ENCODE measurements at regions not wholly inside any gene's neighbourhood (a gene's known extent, or its start where the extent isn't known, plus 50 kb on each side); places are given as distances from the start of the nearest gene placed in this dataset.
"Not testable (repeated sequence)": the region's sequence is repeated elsewhere in the genome, so short reads cannot be mapped to it uniquely, and the experiment has no call there.

DNA sequence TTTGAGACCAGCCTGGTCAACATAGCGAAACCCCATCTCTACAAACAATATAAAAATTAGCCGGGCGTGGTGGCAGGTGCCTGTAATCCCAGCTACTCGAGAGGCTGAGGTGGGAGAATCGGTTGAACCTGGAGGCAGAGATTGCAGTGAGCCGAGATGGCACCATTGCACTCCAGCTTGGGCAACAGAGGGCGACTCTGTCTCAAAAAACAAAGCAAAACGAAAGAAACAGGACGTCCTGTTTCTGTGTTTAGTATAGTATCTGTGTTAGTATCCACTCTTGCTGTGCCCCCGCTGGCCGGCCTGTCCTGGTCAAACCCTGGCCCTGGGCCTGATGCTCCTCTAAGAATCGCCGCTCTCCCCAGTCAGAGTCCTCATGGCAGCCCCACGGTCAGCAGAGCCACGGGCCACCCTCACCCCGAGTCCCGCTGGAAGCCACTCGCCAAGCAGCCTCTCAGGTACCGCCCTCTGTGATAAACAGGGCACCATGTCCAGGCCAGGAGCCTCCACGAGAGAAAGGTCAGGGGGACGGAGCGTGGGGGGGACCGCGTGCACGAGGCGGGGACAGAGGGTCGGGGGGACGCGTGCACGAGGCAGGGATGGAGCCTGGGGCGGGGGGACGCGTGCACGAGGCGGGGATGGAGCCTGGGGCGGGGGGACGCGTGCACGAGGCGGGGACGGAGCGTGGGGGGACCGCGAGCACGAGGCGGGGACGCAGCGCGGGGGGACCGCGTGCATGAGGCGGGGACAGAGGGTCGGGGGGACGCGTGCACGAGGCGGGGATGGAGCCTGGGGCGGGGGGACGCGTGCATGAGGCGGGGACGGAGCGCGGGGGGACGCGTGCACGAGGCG is 384.5 kb downstream of the SMOC2 start:
- DNase-seq (ENCODE audit: low spot score) = no peak

DNA sequence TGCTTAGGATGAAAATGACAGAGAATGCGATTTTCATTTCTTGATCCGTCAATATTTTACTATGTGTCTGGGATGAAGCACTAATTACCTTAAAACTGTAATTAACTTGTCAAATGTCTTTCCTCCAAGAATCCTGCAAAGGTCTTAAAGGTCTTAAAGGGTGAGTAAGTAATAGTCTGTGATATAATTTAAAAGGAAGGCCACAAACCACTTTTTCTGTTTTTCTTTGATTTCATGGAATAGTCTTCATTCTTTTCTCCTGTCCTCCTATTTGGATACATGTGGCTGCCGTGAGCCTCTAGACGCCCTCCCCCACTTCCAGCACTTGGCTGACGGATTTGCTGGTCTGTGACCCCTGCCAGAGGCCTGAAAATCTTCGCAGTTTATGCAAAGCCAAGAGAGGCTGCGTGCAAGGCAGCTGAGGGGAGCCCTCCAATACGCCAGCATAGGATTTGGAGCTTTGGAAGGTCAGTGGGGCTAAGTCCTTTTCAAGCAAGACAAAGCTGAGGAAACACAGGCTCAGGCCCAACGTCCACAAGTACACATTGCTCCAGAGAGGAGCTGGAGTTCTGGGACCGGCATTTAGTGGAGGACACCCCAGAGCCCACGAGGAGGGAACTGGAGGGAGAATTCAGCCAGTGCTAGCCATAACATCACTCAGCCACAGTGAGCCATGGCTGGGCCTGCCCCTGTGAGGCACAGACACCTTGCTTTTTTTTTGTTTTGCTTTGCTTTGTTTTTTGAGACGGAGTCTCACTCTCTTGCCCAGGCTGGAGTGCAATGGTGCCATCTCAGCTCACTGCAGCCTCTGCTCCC is 382.6 kb downstream of the SMOC2 start:
- DNase-seq (ENCODE audit: low spot score) = no peak

DNA sequence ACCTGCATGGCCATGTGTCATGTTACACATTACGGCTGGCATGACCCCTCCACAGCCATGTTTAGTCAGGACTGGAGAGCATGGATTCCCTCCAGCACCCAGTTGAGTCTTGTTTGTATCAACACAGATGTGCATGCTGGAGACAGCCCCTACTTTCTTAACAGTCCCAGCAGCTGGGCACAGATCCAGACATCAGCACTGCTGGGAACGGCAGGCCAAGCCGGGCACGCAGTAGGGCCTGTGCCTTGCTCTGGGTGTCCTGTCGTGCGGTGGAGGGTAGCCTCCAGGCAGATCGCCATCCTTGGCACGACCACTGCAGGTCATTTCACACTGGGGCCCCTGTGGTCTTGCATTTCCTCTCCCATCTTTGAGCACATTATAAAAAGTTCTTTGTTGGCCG is 381.4 kb downstream of the SMOC2 start:
- DNase-seq (ENCODE audit: low spot score) = no peak

DNA sequence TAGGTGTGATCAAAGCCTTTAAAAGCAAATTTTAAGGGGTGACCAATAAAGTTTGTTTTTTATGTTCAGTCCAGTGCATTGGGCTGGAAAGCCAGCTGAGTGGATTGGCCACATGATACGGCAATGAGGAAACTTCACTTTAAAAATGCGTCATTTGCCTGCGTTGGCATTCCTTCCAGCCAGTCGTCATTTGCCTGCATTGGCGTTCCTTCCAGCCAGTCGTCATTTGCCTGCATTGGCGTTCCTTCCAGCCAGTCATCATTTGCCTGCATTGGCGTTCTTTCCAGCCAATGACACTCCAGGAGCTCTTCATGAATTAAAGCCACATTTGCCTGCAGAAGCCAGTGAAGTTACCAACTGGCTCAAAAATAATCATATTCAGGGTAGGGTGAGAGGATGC is 378.6 kb downstream of the SMOC2 start:
- DNase-seq (ENCODE audit: low spot score) = no peak

DNA sequence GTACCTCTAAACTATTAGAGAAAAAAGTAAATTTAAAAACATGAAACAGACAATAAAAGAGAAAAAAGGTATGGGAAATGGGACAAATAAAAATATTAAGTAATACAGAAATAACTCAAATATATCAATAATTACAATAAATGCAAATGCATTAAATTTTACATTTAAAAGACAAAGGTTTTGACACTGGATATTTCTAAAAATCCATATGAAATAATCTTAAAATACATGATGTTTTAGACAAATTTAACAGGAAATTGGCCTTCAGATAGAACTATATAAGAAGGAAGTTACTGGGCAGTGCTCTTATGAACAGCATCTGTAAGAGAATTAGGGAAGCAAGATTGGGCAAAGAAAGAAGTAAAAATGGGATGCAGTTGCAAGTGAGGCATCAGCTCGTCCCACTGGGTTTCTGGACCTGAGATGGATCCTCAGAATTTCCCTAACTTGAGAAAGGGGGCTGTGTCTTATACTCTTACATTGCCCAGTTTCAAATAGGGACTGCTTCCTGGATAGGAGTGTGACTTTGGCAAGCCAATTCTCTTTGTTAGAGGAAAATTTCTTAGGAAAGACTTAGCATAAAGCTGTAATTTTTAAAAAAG is 376.7 kb downstream of the SMOC2 start:
- DNase-seq (ENCODE audit: low spot score) = no peak

DNA sequence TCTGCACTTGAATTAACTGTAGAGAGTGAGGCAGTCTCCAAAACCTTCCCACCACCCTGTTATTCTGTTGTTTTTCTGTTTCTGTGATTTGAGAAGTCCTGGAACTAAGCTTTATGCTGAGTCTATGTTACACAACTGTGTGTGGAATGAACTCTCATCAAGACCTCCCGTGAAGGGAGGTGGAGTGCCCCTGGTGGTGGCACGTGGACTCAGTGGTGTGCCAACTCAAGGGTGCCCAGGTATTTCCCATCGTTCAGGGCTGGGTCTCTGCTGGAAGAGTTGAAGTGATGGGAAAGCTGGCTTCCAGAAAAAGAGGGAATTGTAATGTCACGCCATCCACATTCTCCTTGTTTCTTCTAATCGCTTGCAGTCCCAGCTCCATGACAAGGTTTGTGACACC is 374.2 kb downstream of the SMOC2 start:
- DNase-seq (ENCODE audit: low spot score) = no peak

DNA sequence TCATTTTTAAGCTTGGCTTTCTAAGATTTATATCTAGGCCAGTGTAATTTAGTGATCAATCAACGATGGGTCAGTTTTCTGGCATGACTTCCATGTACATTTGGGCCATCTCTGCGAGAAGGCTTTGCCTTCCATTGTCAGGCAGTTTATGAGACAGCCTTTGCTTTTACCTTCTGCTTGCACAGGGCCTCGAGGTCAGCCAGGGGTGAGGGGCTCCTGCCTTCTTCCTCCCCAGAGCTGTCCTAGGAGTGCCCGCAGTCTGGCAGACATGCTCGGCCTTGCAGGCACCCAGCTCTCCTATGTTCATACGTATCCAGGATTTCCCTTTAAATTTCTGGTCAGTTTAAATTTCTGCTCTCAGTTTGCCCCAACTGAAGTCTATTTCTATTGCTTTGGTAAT is 367.2 kb downstream of the SMOC2 start:
- DNase-seq (ENCODE audit: low spot score) = no peak

DNA sequence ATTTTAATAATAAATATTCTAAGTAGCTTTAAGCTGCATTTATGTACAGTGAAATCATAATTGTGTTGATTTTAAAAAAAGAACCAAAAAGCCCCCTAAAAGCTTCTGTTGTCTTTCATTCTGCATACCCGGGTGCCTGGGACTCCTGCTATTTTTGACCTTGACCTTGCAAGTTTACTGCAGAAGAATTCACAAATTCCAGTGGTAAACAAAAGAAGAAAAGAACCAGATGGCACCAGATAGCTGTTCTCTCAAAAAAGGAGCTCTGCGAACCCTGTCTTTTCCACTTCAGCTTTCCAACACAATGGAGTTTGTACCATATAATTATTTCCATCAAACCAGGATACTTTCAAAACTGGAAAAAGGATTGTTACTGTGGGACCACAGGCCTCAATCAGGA is 363.3 kb downstream of the SMOC2 start:
- no peak for DNase-seq (ENCODE audit: low spot score)

DNA sequence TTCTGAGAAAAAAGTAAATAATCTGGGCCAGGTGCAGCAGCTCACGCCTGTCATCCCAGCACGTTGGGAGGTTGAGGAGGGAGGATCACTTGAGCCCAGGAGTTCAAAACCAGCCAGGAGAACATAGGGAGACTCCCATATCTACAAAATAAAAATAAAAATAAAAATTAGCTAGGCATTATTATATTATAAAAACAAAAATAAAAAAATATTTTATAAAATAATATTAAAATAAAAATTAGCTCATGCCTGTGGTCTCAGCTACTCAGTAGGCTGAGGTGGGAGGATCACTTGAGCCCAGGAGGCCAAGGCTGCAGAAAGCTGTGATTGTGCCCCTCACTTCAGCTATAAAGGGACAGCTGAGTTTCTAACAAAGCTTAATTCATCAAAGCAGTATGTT is 362.9 kb downstream of the SMOC2 start:
- DNase-seq (ENCODE audit: low spot score) = no peak

DNA sequence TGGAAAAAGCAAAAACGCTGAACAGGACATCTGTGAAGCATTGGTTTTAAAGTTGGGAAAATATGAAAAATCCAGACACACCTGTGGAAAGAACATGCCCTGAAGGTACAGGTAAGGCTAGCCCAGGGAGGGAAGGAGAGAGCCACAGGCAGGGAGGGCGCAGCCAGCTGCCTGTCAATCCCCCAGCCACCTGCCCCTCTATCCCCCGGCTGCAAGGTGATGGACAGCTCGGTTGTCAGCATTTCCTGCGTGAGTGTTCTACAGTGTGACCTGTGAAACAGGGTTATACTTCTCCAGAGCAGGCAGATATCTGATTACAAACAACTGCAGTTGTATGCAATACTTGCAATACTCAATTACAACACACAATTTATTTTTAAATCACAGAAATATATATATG is 358.1 kb downstream of the SMOC2 start:
- no peak for DNase-seq (ENCODE audit: low spot score)

DNA sequence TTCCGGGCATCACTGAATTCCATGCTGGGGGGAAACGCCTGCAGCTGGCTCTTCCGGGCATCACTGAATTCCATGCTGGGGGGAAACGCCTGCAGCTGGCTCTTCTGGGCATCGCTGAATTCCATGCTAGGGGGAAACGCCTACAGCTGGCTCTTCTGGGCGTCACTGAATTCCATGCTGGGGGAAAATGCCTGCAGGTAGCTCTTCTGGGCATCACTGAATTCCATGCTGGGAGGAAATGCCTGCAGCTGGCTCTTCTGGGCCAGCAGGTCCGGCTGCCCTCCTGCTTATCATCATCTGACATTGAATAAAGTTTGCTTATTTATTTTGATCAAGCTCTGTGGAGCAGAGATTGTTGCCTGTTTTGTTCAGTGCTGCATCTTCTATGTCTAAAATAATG is 355.1 kb downstream of the SMOC2 start:
- no peak for DNase-seq (ENCODE audit: low spot score)

DNA sequence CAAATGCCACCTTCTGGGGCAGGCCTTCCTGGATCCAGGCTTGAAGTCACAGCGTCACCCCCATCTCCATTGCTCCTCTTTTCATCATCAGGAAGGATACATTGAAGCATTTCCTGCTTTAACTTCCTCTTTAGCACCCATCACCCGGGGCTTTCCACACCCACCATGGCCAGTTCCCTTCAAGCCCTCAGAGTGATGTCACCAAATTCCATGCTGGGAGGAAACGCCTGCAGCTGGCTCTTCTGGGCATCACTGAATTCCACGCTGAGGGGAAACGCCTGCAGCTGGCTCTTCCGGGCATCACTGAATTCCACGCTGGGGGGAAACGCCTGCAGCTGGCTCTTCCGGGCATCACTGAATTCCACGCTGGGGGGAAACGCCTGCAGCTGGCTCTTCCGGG is 354.6 kb downstream of the SMOC2 start:
- DNase-seq (ENCODE audit: low spot score) = not testable (repeated sequence)

DNA sequence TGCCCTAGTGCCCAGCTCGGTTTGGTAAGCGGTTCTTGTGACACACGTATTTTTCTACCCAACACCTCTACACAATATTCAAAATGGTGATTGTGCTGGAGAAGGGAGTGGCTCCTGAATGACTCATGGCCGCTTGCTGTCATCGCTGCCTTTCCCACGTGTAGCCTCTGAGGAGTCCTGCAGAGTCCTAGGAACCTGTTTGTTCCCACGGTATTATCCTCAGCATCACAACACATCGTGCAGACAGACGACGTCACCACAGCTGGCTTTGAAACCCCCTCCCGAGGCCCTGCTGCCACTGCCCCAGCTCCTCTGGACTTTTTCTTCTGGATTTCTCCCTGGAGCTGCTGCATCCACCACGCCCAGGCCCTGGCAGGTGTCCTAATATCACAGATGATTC is 353.5 kb downstream of the SMOC2 start:
- no peak for DNase-seq (ENCODE audit: low spot score)

DNA sequence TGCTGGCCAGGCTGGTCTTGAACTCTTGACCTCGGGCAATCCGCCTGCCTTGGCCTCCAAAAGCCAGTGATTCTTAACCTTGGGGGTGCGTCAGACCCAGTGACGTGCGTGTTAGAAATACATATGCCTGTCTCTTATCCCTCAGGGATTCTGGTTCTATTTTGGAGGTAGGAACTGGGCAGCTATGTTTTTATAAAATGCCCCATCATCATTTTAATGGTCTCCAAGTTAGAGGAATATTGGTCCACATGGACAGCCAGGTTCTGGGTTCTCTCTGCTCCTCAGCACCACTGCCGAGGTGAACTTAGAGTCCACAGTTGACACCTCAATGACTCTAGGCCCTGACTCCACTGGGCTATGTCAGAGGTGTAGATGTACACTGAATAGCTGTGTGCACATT is 352.7 kb downstream of the SMOC2 start:
- DNase-seq (ENCODE audit: low spot score) = no peak

DNA sequence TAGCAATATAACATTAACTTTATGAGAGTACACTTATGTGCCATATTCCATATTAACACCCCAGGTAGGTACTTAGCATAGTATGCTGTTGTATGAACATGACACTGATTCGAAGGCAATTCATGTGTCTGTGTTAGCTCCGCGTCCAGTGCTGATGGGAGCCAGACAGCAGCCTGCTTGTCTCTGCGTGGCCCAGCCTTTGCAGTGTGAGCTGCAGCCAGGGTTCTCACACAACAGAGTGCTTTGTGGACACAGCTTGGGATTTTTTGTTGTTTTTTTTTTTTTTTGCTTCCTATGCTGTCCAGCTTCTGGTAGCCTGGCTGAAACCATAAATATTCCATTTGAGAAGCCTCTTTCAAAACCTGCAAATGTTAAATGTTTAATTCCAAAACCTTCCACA is 350.9 kb downstream of the SMOC2 start:
- DNase-seq (ENCODE audit: low spot score) = no peak

DNA sequence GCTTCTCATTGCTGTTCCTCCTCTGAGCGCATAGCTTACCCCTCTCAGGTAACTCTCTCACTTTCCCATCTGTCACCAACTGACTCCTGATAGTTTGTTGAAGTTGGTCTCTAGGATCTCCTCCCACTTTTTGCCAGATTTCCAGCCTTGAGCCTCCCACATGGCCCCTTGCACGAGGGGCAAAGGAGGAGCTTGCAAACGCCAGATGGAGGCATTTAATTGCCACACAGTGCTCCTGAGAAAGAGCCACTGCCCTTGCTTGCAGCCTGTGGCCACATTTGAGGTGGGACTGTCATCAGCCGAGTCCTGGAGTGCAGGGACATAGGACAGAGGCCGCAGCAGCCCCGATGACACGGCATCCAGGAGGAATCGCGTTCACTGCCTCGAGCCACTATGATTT is 348.7 kb downstream of the SMOC2 start:
- DNase-seq (ENCODE audit: low spot score) = no peak

DNA sequence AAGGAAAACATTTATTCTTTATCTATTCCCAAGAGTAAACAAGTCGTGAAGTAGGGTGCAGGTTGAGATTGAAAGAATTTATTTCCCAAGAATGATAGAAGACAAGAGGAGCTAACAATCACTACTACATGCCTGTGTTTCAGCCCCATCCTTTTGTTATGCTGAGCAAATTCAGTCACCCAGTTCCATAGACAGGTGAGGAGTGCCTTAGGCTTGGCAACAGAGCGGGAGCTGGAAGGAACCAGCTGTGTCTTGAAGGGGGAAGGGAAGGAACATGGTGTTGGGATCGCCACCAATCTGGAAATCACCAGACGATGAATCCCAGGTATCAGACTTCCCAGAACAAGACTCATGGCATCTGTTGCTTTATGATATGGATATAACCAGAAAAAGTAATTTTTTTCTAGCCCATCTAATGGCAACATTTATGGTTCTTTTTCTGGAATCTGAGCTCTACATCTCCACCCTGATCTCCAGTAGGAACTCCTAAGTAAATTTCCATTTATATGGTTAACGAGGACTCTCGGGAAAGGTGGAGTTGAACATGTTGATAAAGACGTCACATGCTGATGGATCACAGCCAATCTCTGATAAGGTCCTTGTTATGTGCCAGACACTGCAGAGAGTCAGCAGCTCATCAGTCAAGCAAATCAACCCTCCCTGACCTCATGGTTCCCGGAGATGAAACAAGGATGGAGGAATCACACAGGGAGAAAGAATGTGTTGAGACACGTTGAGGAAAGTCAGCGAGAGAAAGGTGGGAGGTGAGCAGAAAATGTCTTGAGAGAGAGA is 344.9 kb downstream of the SMOC2 start:
- DNase-seq (ENCODE audit: low spot score) = no peak

DNA sequence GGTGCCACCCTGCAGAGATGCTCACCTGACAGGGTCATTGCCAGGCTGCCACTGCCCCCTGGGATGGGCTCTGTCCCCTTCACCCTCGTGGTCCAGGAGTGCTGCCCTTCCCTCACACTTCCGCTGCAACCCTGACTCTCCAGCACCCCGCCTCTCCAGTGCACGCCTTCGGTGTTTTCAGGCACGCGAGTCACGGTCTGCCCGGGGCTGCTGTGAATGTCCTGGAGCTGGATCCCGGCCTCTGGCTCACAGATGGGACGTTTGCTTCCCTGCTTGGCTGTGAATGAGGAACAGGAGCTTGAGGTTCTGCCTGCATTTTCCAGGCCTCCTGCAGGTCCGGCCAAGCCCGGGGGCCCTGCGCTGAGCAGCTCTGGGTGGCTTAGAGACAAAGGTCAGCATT is 343.4 kb downstream of the SMOC2 start:
- DNase-seq (ENCODE audit: low spot score) = no peak

DNA sequence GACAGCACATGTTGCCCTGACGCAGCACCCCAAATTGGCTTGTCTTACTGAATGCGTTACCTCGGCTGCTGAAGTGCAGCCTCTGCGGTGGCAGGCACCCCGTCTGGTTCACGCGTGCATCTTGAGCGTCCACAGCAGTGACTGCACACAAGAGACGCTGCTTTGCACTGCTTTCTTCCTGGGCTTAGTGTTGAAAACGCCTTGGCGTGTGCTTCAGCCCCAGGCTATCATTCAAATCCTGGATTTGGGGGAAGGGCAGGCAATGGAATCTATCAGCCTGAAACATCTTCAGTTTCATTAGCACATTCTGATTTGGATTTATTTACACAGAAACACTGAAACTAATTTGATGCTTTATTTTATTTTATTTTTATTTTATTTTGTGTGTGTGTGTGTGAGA is 342.7 kb downstream of the SMOC2 start:
- no peak for DNase-seq (ENCODE audit: low spot score)

DNA sequence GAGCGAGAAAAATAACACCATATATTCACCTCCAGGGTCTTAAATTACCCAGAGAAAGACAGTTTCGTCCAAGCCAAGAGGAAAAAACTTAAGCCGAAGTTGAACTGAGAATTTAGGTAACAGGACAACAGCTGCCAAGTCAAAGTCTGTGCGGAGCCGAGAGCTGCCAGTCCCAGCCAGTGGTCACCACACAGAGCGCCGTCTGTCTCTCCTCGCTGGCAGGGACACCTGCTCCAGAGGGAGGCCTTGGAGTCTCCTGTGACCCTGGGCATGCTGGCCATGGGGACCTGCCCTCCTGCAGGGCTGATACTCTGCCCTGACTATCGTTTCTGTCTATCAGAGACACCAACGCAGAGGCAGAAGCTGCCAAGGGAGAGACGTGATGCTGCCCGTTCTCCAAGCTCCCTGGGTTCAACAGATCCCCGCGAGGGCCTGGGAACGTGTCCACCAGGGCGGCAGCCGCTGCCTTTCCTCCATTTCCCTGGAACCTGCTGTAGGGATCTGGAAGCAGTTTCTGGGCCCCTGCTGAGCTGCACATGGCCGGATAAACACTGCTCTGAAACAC is 341.3 kb downstream of the SMOC2 start:
- DNase-seq (ENCODE audit: low spot score) = no peak

DNA sequence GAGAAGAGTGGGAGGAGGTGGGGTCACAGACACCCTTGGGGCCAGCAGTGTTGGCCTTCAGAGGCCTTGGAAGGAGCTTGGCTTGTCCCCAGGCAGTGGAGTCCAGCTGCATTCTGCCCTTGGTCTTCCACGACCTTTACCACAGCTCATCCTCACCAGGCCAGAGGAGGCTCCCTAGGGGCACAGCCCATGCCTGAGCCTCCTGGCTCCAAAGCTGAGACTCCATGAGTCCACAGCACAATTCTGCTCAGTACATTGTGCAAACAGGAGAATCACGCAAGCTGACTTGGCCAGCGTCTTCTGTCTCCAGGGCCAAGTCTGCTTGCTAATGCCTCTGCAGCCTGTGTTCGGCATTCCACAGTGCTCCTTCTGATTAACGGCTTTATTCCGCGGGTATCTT is 337.2 kb downstream of the SMOC2 start:
- no peak for DNase-seq (ENCODE audit: low spot score)

DNA sequence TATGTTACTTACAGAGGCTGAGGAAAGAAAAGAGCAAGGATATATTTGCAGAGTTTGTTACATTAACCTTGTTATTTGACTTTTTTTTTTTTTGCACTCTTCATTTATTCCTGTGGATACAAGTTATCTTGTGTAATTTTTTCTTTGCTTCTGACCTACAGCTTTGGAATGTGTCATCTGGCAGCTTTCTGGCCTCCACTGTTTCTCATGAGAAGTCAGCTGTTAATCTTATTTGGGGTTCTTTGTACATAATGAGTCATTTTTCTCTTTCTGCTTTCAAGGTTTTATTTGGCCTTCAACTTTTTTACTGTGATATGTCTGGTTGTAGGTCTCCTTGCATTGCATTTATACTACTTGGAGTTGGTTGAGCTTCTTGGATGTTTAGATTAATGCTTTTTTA is 333.4 kb downstream of the SMOC2 start:
- no peak for DNase-seq (ENCODE audit: low spot score)
